PC-9 (cell line): ENCODE measurements at regions not wholly inside any gene's neighbourhood (a gene's known extent, or its start where the extent isn't known, plus 50 kb on each side); places are given as distances from the start of the nearest gene placed in this dataset.

ENCODE experiments used
- EZH2 ChIP-seq: fragments of 200-600 bp; sonication (generic); IDR thresholded peaks from 2 replicates; pipeline ENCODE4 v1.8.0; 2017; ENCODE audit warnings: antibody characterized with exemption, low read depth
- TF ChIP-seq, protein P1 (sequence below): fragments of 200-600 bp; sonication (generic); conservative IDR thresholded peaks from 2 replicates; pipeline ENCODE4 v1.6.1; 2017; ENCODE audit warnings: mixed run types, antibody characterized with exemption, mild to moderate bottlenecking, moderate library complexity

DNA sequence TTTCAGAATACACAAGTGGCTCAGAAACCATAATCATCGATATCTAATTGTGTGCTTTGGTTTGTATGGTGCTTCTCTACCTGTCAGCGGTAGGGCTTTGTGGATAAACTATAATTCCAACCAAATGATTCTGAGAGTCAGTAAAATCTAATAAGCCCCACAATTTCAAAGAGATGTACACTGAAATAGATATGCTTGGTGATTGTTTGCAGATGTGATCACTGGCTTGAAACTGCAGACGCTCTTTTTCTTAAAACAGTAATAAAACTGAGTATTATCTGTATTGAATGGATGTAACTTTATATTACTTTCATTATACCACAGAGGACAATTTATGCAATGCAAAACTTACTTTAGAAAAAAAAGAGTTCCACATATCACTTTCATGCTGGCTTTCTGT lies 198.8 kb upstream of the ANXA10 start:
- TF ChIP-seq, protein P1, sequence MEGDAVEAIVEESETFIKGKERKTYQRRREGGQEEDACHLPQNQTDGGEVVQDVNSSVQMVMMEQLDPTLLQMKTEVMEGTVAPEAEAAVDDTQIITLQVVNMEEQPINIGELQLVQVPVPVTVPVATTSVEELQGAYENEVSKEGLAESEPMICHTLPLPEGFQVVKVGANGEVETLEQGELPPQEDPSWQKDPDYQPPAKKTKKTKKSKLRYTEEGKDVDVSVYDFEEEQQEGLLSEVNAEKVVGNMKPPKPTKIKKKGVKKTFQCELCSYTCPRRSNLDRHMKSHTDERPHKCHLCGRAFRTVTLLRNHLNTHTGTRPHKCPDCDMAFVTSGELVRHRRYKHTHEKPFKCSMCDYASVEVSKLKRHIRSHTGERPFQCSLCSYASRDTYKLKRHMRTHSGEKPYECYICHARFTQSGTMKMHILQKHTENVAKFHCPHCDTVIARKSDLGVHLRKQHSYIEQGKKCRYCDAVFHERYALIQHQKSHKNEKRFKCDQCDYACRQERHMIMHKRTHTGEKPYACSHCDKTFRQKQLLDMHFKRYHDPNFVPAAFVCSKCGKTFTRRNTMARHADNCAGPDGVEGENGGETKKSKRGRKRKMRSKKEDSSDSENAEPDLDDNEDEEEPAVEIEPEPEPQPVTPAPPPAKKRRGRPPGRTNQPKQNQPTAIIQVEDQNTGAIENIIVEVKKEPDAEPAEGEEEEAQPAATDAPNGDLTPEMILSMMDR = no peak
- no peak for TF ChIP-seq EZH2
